PFSK-1 (cell line): ENCODE measurements at regions not wholly inside any gene's neighbourhood (a gene's known extent, or its start where the extent isn't known, plus 50 kb on each side); places are given as distances from the start of the nearest gene placed in this dataset.

Experiments
- FOXP2 ChIP-seq: optimal IDR thresholded peaks from 2 replicates; pipeline ENCODE3; 2011; ENCODE audit warnings: borderline replicate concordance, control low read depth, inconsistent platforms; ENCODE audit not compliant: insufficient read depth; ENCODE audit errors: extremely low read length, extremely low read depth
- POLR2AphosphoS5 ChIP-seq: IDR thresholded peaks from 2 replicates; pipeline ENCODE4 v1.6.1; 2012; ENCODE audit warnings: low read depth, mild to moderate bottlenecking, control low read depth, low read length, moderate library complexity
- REST ChIP-seq, 2 experiments: IDR thresholded peaks; 2 replicates each; pipeline versions ENCODE4 v1.6.1 to v1.8.0; 2011 to 2012; ENCODE audit warnings: low read depth in 2 of 2, low read length in 2 of 2, control low read depth in 1 of 2, inconsistent platforms in 1 of 2, mild to moderate bottlenecking in 1 of 2, moderate library complexity in 1 of 2; ENCODE audit not compliant: insufficient read depth in 1 of 2
- TAF1 ChIP-seq: IDR thresholded peaks from 2 replicates; pipeline ENCODE4 v1.6.1; 2012; ENCODE audit warnings: low read length, control low read depth, borderline replicate concordance; ENCODE audit not compliant: insufficient read depth

GRCh38 chr1:181926697-181927096 lies 134.8 kb downstream of the ZNF648 start:
- TF ChIP-seq TAF1 (no peak), POLR2AphosphoS5 (no peak), REST (IDR thresholded peaks at IDR 0.05; ENCODE audit: insufficient read depth in 1 of 2, low read depth in 2 of 2, low read length in 2 of 2) (no peak), FOXP2 (no peak)
